ENCODE measurements at regions not wholly inside any gene's neighbourhood (a gene's known extent, or its start where the extent isn't known, plus 50 kb on each side); places are given as distances from the start of the nearest gene placed in this dataset.

GRCh38 chr12:127008755-127009403 lies 1258.1 kb upstream of the TMEM132C start:
- ChIA-PET CTCF (no interaction called here), POLR2A (no interaction called here)
- Histone ChIP-seq H3K27me3 (ENCODE audit: control insufficient read depth, insufficient read depth, low read length) (no peaks in the 10 kb centered on the region), H3K9me3 (ENCODE audit: control insufficient read depth, insufficient read depth, low read length) (peaks cover 17% of the 10 kb centered on the region), H3K27ac (ENCODE audit: low read depth, low read length) (no peak overlapping the region), H3K4me3 (ENCODE audit: low read depth, low read length) (no peak overlapping the region)
- no peak for TF ChIP-seq CTCF (IDR thresholded peaks at IDR 0.05; ENCODE audit: low read depth, low read length)
- DNase-seq (ENCODE audit: low read depth, low spot score), result no peak

- H3K4me3 ChIP-seq (ENCODE audit: low read depth, low read length), result no peak overlapping the region
- TF ChIP-seq CTCF (IDR thresholded peaks at IDR 0.05; ENCODE audit: low read depth, low read length), result no peak
- H3K9me3 ChIP-seq (ENCODE audit: control insufficient read depth, insufficient read depth, low read length), result peaks cover 20% of the 10 kb centered on the region
- H3K27me3 ChIP-seq (ENCODE audit: control insufficient read depth, insufficient read depth, low read length), result no peaks in the 10 kb centered on the region
- DNase-seq (ENCODE audit: low read depth, low spot score), result no peak
- ChIA-PET CTCF (no interaction called here), POLR2A (no interaction called here)
- H3K27ac ChIP-seq (ENCODE audit: low read depth, low read length), result no peak overlapping the region
These were observed 1254.9 kb upstream of the TMEM132C start for GRCh38 chr12:127012109-127012508.

- DNase-seq (ENCODE audit: low read depth, low spot score), result no peak
- H3K9me3 ChIP-seq (ENCODE audit: control insufficient read depth, insufficient read depth, low read length), result peaks cover 16% of the 10 kb centered on the region
- no peaks in the 10 kb centered on the region for H3K27me3 ChIP-seq (ENCODE audit: control insufficient read depth, insufficient read depth, low read length)
- no peak overlapping the region for H3K27ac ChIP-seq (ENCODE audit: low read depth, low read length)
- CTCF ChIA-PET, result no interaction called here
- no peak overlapping the region for H3K4me3 ChIP-seq (ENCODE audit: low read depth, low read length)
- TF ChIP-seq CTCF (IDR thresholded peaks at IDR 0.05; ENCODE audit: low read depth, low read length), result no peak
- POLR2A ChIA-PET, result no interaction called here
These were observed 1253.8 kb upstream of the TMEM132C start for GRCh38 chr12:127013197-127013596.

- Histone ChIP-seq H3K4me3 (ENCODE audit: low read depth, low read length) (no peak overlapping the region), H3K27ac (ENCODE audit: low read depth, low read length) (no peak overlapping the region), H3K9me3 (ENCODE audit: control insufficient read depth, insufficient read depth, low read length) (peaks cover 14% of the 10 kb centered on the region), H3K27me3 (ENCODE audit: control insufficient read depth, insufficient read depth, low read length) (no peaks in the 10 kb centered on the region)
- POLR2A ChIA-PET, result no interaction called here
- DNase-seq (ENCODE audit: low read depth, low spot score), result no peak
- no peak for TF ChIP-seq CTCF (IDR thresholded peaks at IDR 0.05; ENCODE audit: low read depth, low read length)
- CTCF ChIA-PET, result no interaction called here
These were observed 1252.9 kb upstream of the TMEM132C start for GRCh38 chr12:127014079-127014478.

GRCh38 chr12:127024791-127025190 lies 1242.2 kb upstream of the TMEM132C start:
- Histone ChIP-seq H3K27me3 (ENCODE audit: control insufficient read depth, insufficient read depth, low read length) (no peaks in the 10 kb centered on the region), H3K27ac (ENCODE audit: low read depth, low read length) (no peak overlapping the region), H3K9me3 (ENCODE audit: control insufficient read depth, insufficient read depth, low read length) (no peaks in the 10 kb centered on the region), H3K4me3 (ENCODE audit: low read depth, low read length) (no peak overlapping the region)
- ChIA-PET CTCF (no interaction called here), POLR2A (no interaction called here)
- DNase-seq (ENCODE audit: low read depth, low spot score), result no peak
- no peak for TF ChIP-seq CTCF (IDR thresholded peaks at IDR 0.05; ENCODE audit: low read depth, low read length)
